ENCODE measurements at regions not wholly inside any gene's neighbourhood (a gene's known extent, or its start where the extent isn't known, plus 50 kb on each side); places are given as distances from the start of the nearest gene placed in this dataset.

- no peak for TF ChIP-seq CTCF (optimal IDR thresholded peaks at IDR 0.05 in 1 of 3, IDR thresholded peaks at IDR 0.05 in 1 of 3, conservative IDR thresholded peaks at IDR 0.05 in 1 of 3; ENCODE audit: extremely low read depth in 1 of 3, insufficient read depth in 2 of 3, low read length in 3 of 3)
- no peak for TF ChIP-seq EZH2 (IDR thresholded peaks at IDR 0.05; ENCODE audit: low read length)
Measured at GRCh38 chr12:86735072-86735471, 478.9 kb upstream of the MGAT4C start.

All from keratinocyte (primary cell).